GM12865 (cell line): ENCODE measurements at regions not wholly inside any gene's neighbourhood (a gene's known extent, or its start where the extent isn't known, plus 50 kb on each side); places are given as distances from the start of the nearest gene placed in this dataset.

Source experiments
- DNase-seq: peaks from one replicate; pipeline ENCODE4 v3.0.0; 2010; ENCODE audit warnings: low read depth
- H3K4me3 ChIP-seq: 2 replicates; pipeline ENCODE4 v1.5.1; 2011; ENCODE audit warnings: mild to moderate bottlenecking, low read depth, low read length, control low read depth
- CTCF ChIP-seq: IDR thresholded peaks from 2 replicates; pipeline ENCODE4 v1.5.1; 2011; ENCODE audit warnings: low read length, control low read depth, low read depth, inconsistent platforms; ENCODE audit not compliant: insufficient read depth; ENCODE audit errors: missing control alignments

GRCh38 chr18:78495550-78495949 is 484.1 kb upstream of the SALL3 start:
- no peak for TF ChIP-seq CTCF
- no peak overlapping the region for H3K4me3 ChIP-seq
- DNase-seq: no peak

GRCh38 chr18:78496079-78496478 is 483.5 kb upstream of the SALL3 start:
- DNase-seq: no peak
- no peak for TF ChIP-seq CTCF

GRCh38 chr18:78497641-78498040 is 482.0 kb upstream of the SALL3 start:
- no peak overlapping the region for H3K4me3 ChIP-seq

More at GRCh38 chr18:78496079-78496478, 483.5 kb upstream of the SALL3 start:
- H3K4me3 ChIP-seq: no peak overlapping the region

GRCh38 chr18:78499586-78499985 is 480.0 kb upstream of the SALL3 start:
- DNase-seq: no peak
- TF ChIP-seq CTCF: no peak
- no peak overlapping the region for H3K4me3 ChIP-seq

More at GRCh38 chr18:78497641-78498040, 482.0 kb upstream of the SALL3 start:
- TF ChIP-seq CTCF: no peak
- DNase-seq: no peak

GRCh38 chr18:78501251-78501650 is 478.4 kb upstream of the SALL3 start:
- H3K4me3 ChIP-seq: no peak overlapping the region
- no peak for TF ChIP-seq CTCF

GRCh38 chr18:78503129-78503528 is 476.5 kb upstream of the SALL3 start:
- TF ChIP-seq CTCF: no peak
- no peak for DNase-seq
- no peak overlapping the region for H3K4me3 ChIP-seq

More at GRCh38 chr18:78501251-78501650, 478.4 kb upstream of the SALL3 start:
- no peak for DNase-seq

GRCh38 chr18:78505851-78506461 is 473.7 kb upstream of the SALL3 start:
- H3K4me3 ChIP-seq: no peak overlapping the region
- no peak for DNase-seq
- no peak for TF ChIP-seq CTCF
